Type B pancreatic cell (in vitro differentiated cells): ENCODE measurements at regions not wholly inside any gene's neighbourhood (a gene's known extent, or its start where the extent isn't known, plus 50 kb on each side); places are given as distances from the start of the nearest gene placed in this dataset.

Experiments used
- DNase-seq: peaks from one replicate; pipeline ENCODE4 v3.0.0; 2021; ENCODE audit warnings: mixed read lengths; ENCODE audit not compliant: unreplicated experiment; ENCODE audit errors: extremely low spot score
- H3K27ac Mint-ChIP-seq: 2 replicates; pipeline ENCODE4 v1.8.0; 2021; ENCODE audit warnings: mild to moderate bottlenecking, mixed read lengths
- H3K27me3 Mint-ChIP-seq: 2 replicates; pipeline ENCODE4 v1.8.0; 2021; ENCODE audit warnings: mixed read lengths
- H3K36me3 Mint-ChIP-seq: 2 replicates; pipeline ENCODE4 v1.8.0; 2021; ENCODE audit warnings: mixed read lengths
- H3K4me1 Mint-ChIP-seq: one replicate; pipeline ENCODE4 v1.8.0; 2021; ENCODE audit warnings: mixed read lengths; ENCODE audit not compliant: unreplicated experiment
- H3K4me3 Mint-ChIP-seq: 2 replicates; pipeline ENCODE4 v1.8.0; 2021; ENCODE audit warnings: mild to moderate bottlenecking, mixed read lengths
- H3K9me3 Mint-ChIP-seq: 2 replicates; pipeline ENCODE4 v1.8.0; 2021; ENCODE audit warnings: mixed read lengths
- CTCF ChIP-seq: fragments of 200-600 bp; sonication (generic); conservative IDR thresholded peaks from 2 replicates; pipeline ENCODE4 v1.5.0; 2021; ENCODE audit warnings: antibody characterized with exemption, mild to moderate bottlenecking

GRCh38 chr4:125728568-125728967 lies 413.8 kb downstream of the FAT4 start:
- H3K27me3 Mint-ChIP-seq, result no peaks in the 10 kb centered on the region
- H3K4me3 Mint-ChIP-seq, result no peak overlapping the region
- no peaks in the 10 kb centered on the region for H3K36me3 Mint-ChIP-seq
- H3K4me1 Mint-ChIP-seq, result no peaks in the 10 kb centered on the region
- no peak for TF ChIP-seq CTCF
- no peak overlapping the region for H3K27ac Mint-ChIP-seq
- DNase-seq, result no peak
- H3K9me3 Mint-ChIP-seq, result no peaks in the 10 kb centered on the region

- H3K4me1 Mint-ChIP-seq, result no peaks in the 10 kb centered on the region
- no peak overlapping the region for H3K27ac Mint-ChIP-seq
- no peak for DNase-seq
- no peak overlapping the region for H3K4me3 Mint-ChIP-seq
- H3K27me3 Mint-ChIP-seq, result no peaks in the 10 kb centered on the region
- no peaks in the 10 kb centered on the region for H3K9me3 Mint-ChIP-seq
- no peak for TF ChIP-seq CTCF
- no peaks in the 10 kb centered on the region for H3K36me3 Mint-ChIP-seq
Observed at GRCh38 chr4:125729171-125729570, 414.4 kb downstream of the FAT4 start.

GRCh38 chr4:125732632-125733031 lies 417.9 kb downstream of the FAT4 start:
- no peak overlapping the region for H3K4me3 Mint-ChIP-seq
- DNase-seq, result no peak
- H3K4me1 Mint-ChIP-seq, result peaks cover 19% of the 10 kb centered on the region
- peaks cover 3% of the 10 kb centered on the region for H3K27me3 Mint-ChIP-seq
- no peak overlapping the region for H3K27ac Mint-ChIP-seq
- H3K9me3 Mint-ChIP-seq, result no peaks in the 10 kb centered on the region
- no peak for TF ChIP-seq CTCF
- H3K36me3 Mint-ChIP-seq, result no peaks in the 10 kb centered on the region

- H3K4me3 Mint-ChIP-seq, result peak overlapping the region; percentile 31
- H3K27me3 Mint-ChIP-seq, result peaks cover 3% of the 10 kb centered on the region
- TF ChIP-seq CTCF, result no peak
- H3K4me1 Mint-ChIP-seq, result peaks cover 24% of the 10 kb centered on the region
- H3K27ac Mint-ChIP-seq, result peak overlapping the region; percentile 60
- no peaks in the 10 kb centered on the region for H3K36me3 Mint-ChIP-seq
- H3K9me3 Mint-ChIP-seq, result no peaks in the 10 kb centered on the region
- DNase-seq, result no peak
Observed at GRCh38 chr4:125734504-125734903, 419.7 kb downstream of the FAT4 start.

DNA sequence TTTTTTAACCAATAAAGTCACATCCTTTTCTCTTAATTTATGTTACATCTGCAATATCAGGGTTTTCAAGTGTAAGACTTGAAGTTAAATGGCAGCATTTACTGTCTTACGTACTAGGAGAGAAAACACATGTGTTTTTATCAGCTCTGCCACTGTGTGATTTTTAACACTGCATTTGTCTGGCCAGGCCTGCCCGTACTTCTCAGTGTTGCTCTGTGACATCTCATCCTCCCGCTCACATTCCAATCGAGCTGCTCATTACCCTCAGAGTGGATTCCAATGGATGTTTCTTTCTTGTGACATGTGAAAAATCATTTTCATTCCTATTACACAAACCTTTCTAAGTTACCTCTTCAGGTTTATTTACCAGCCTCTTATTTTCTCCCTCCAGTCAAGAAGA lies 420.3 kb downstream of the FAT4 start:
- peaks cover 30% of the 10 kb centered on the region for H3K4me1 Mint-ChIP-seq
- H3K9me3 Mint-ChIP-seq, result no peaks in the 10 kb centered on the region
- H3K4me3 Mint-ChIP-seq, result no peak overlapping the region
- H3K27me3 Mint-ChIP-seq, result peaks cover 3% of the 10 kb centered on the region
- no peak for TF ChIP-seq CTCF
- H3K36me3 Mint-ChIP-seq, result no peaks in the 10 kb centered on the region
- no peak for DNase-seq
- peak overlapping the region; percentile 57 for H3K27ac Mint-ChIP-seq

DNA sequence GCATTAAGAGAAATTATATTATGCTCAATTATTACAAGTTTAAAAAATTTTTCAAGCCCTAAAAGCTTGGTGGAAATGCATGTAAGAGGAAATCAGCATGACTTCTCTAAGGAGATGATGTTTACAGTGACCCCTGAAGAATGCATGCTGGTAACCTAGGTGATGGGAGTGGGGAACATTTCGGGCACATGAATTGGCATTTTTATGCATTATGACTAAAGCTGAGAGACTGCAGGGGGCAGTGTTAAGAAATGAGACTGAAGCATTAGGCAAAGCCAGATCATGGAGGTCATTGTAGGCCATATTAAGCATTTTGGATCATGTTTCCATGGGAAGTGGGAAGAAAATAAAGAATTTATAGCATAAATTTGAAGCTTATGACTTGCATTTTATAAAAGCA lies 421.3 kb downstream of the FAT4 start:
- peak; percentile 55 for TF ChIP-seq CTCF
- Mint-ChIP-seq H3K27me3 (peaks cover 6% of the 10 kb centered on the region), H3K9me3 (no peaks in the 10 kb centered on the region), H3K4me1 (peaks cover 32% of the 10 kb centered on the region), H3K36me3 (no peaks in the 10 kb centered on the region), H3K27ac (no peak overlapping the region), H3K4me3 (no peak overlapping the region)
- DNase-seq, result no peak
